GM12878 (cell line): ENCODE measurements at regions not wholly inside any gene's neighbourhood (a gene's known extent, or its start where the extent isn't known, plus 50 kb on each side); places are given as distances from the start of the nearest gene placed in this dataset.

Experiments
- ATAC-seq: fragments of 200-7000 bp; cut with Tn5 transposase; 3 replicates; pipeline ENCODE4 v1.9.1; 2020; ENCODE audit warnings: mild to moderate bottlenecking, moderate library complexity
- BruUV-seq: library from RNA; stranded (reverse); fragments of 400-500 nt; replicated peaks from 2 replicates; lab custom pipeline; 2021; lab: Mats Ljungman, UMichigan
- CTCF ChIA-PET: fragments of 300-600 bp; sonication (Branson Sonifier 250); formaldehyde crosslinking; extraction: SDS; loops from one replicate; lab custom pipeline; 2021; ENCODE audit warnings: inconsistent platforms; lab: Yijun Ruan, JAX
- POLR2A ChIA-PET: fragments of 350-600 bp; formaldehyde crosslinking; extraction: SDS; loops from one replicate; lab custom pipeline; 2021; ENCODE audit warnings: inconsistent platforms; lab: Charles Lee
- RAD21 ChIA-PET: fragments of 300-600 bp; sonication (Branson Sonifier 250); formaldehyde crosslinking; loops from one replicate; lab custom pipeline; 2023; ENCODE audit warnings: antibody characterized with exemption; ENCODE audit not compliant: unreplicated experiment; lab: Charles Lee
- SMC1A ChIA-PET: fragments of 300-600 bp; sonication (Branson Sonifier 250); formaldehyde crosslinking; loops from one replicate; lab custom pipeline; 2023; ENCODE audit not compliant: unreplicated experiment, uncharacterized antibody; lab: Charles Lee
- DNase-seq: peaks from one replicate; pipeline ENCODE4 v3.0.0-alpha.2; 2011; ENCODE audit warnings: low read depth, low spot score
- FAIRE-seq: peaks from 3 replicates; lab custom pipeline; 2011; peaks lifted over from hg19 to GRCh38; lab: Jason Lieb, UNC
- H2AFZ ChIP-seq: 2 replicates; pipeline ENCODE4 v1.6.0; 2011; ENCODE audit warnings: low read depth, low read length, control low read depth; ENCODE audit not compliant: control insufficient read depth
- H3K27ac ChIP-seq: 2 replicates; pipeline ENCODE4 v1.5.1; 2011; ENCODE audit warnings: control low read depth; ENCODE audit not compliant: control insufficient read depth, insufficient read depth
- H3K27me3 ChIP-seq, 2 experiments: replicated peaks in 1 of 2; 2 replicates each; pipeline versions ENCODE4 v1.6.0 to v1.6.1; 2011; ENCODE audit warnings: low read length in 1 of 2; ENCODE audit not compliant: control insufficient read depth in 2 of 2, insufficient read depth in 2 of 2
- H3K36me3 ChIP-seq, 2 experiments: 2 replicates each; pipeline ENCODE4 v1.5.1; 2011; ENCODE audit warnings: low read length in 1 of 2; ENCODE audit not compliant: control insufficient read depth in 2 of 2, insufficient read depth in 2 of 2
- H3K4me1 ChIP-seq: 2 replicates; pipeline ENCODE4 v1.6.1; 2011; ENCODE audit warnings: mild to moderate bottlenecking, low read length, moderate library complexity, mixed read lengths; ENCODE audit not compliant: control insufficient read depth, insufficient read depth
- H3K4me2 ChIP-seq: 2 replicates; pipeline ENCODE4 v1.6.0; 2011; ENCODE audit warnings: control low read depth; ENCODE audit not compliant: control insufficient read depth, insufficient read depth
- H3K4me3 ChIP-seq: fragments of 200-600 bp; sonication (generic); 2 replicates; pipeline ENCODE4 v1.5.1; 2016
- H3K79me2 ChIP-seq: 2 replicates; pipeline ENCODE4 v1.6.0; 2011; ENCODE audit warnings: low read length; ENCODE audit not compliant: control insufficient read depth, insufficient read depth
- H3K9ac ChIP-seq: 2 replicates; pipeline ENCODE4 v1.8.0; 2011; ENCODE audit warnings: low read length, control low read depth, mixed read lengths; ENCODE audit not compliant: control insufficient read depth, insufficient read depth
- H3K9me3 ChIP-seq: replicated peaks from 3 replicates; pipeline ENCODE4 v1.5.1; 2011; ENCODE audit warnings: mild to moderate bottlenecking, low read length; ENCODE audit not compliant: control insufficient read depth, insufficient read depth
- H4K20me1 ChIP-seq: 2 replicates; pipeline ENCODE4 v1.6.0; 2011; ENCODE audit not compliant: control insufficient read depth, insufficient read depth
- BCL3 ChIP-seq: IDR thresholded peaks from 2 replicates; pipeline ENCODE4 v1.6.1; 2011; ENCODE audit warnings: borderline replicate concordance, low read depth, mild to moderate bottlenecking, moderate library complexity, low read length; ENCODE audit not compliant: insufficient read depth, poor library complexity, severe bottlenecking
- CBX5 ChIP-seq: sonication (generic); IDR thresholded peaks from 2 replicates; pipeline ENCODE4 v1.6.1; 2016; ENCODE audit warnings: low read depth, moderate library complexity, mild to moderate bottlenecking, inconsistent platforms
- CEBPB ChIP-seq, 2 experiments: fragments of 150-350 bp in 1 of 2; IDR thresholded peaks; 2 replicates each; pipeline ENCODE4 v1.6.1; 2012 to 2014; ENCODE audit warnings: low read depth in 2 of 2, low read length in 2 of 2, borderline replicate concordance in 1 of 2, inconsistent platforms in 1 of 2
- CHD1 ChIP-seq: IDR thresholded peaks from 2 replicates; pipeline ENCODE4 v1.6.1; 2012; ENCODE audit warnings: low read depth, low read length, improper control_type of control experiment
- E2F4 ChIP-seq: IDR thresholded peaks from 2 replicates; pipeline ENCODE4 v1.6.1; 2012; ENCODE audit warnings: low read depth, low read length, improper control_type of control experiment
- HDAC2 ChIP-seq: fragments of 200-600 bp; sonication (generic); IDR thresholded peaks from 2 replicates; pipeline ENCODE4 v1.6.1; 2017
- IKZF2 ChIP-seq, 2 experiments: fragments of 450-650 bp; IDR thresholded peaks; 2 replicates each; pipeline ENCODE4 v1.6.1; 2017; ENCODE audit warnings: mild to moderate bottlenecking in 2 of 2, moderate library complexity in 2 of 2
- MYC ChIP-seq: IDR thresholded peaks from 2 replicates; pipeline ENCODE4 v1.6.1; 2011; ENCODE audit warnings: mild to moderate bottlenecking, low read length, moderate library complexity, inconsistent platforms; ENCODE audit not compliant: insufficient read depth, insufficient replicate concordance, insufficient read length, severe bottlenecking
- NFIC ChIP-seq: IDR thresholded peaks from 2 replicates; pipeline ENCODE4 v1.6.1; 2012; ENCODE audit warnings: low read depth, mild to moderate bottlenecking, inconsistent platforms, low read length, moderate library complexity
- NFXL1 ChIP-seq: fragments of 450-650 bp; IDR thresholded peaks from 2 replicates; pipeline ENCODE4 v1.6.1; 2017; ENCODE audit warnings: antibody characterized with exemption, mild to moderate bottlenecking, borderline replicate concordance
- PAX8 ChIP-seq: fragments of 450-650 bp; IDR thresholded peaks from 2 replicates; pipeline ENCODE4 v1.6.1; 2017; ENCODE audit warnings: mild to moderate bottlenecking, moderate library complexity
- PKNOX1 ChIP-seq: fragments of 450-650 bp; IDR thresholded peaks from 2 replicates; pipeline ENCODE4 v1.6.1; 2016; ENCODE audit warnings: mild to moderate bottlenecking
- SIN3A ChIP-seq: IDR thresholded peaks from 2 replicates; pipeline ENCODE4 v1.6.1; 2012; ENCODE audit warnings: low read depth, low read length, improper control_type of control experiment
- SIX5 ChIP-seq: IDR thresholded peaks from 2 replicates; pipeline ENCODE4 v1.6.1; 2011; ENCODE audit warnings: mild to moderate bottlenecking, low read depth, low read length, moderate library complexity; ENCODE audit not compliant: severe bottlenecking
- ZNF217 ChIP-seq: fragments of 450-650 bp; IDR thresholded peaks from 2 replicates; pipeline ENCODE4 v1.6.1; 2017; ENCODE audit warnings: antibody characterized with exemption, mild to moderate bottlenecking
- ZNF24 ChIP-seq: fragments of 450-650 bp; IDR thresholded peaks from 2 replicates; pipeline ENCODE4 v1.6.1; 2017; ENCODE audit warnings: antibody characterized with exemption, mild to moderate bottlenecking
- WGBS: methylation state at CpG from one replicate; pipeline ENCODE4 v1.1.6; 2016; ENCODE audit warnings: low lambda C conversion rate; ENCODE audit not compliant: insufficient replicate concordance, insufficient coverage; ENCODE audit errors: missing lambda C conversion rate; 5-methylcytosine and 5-hydroxymethylcytosine counted together
- in situ Hi-C: fragments of 300-500 bp; cut with MboI; formaldehyde crosslinking; loops from 9 replicates; pipeline ENCODE4 v1.14.3; 2018; ENCODE audit warnings: mixed read lengths
- intact Hi-C: fragments of 100-400 bp; cut with micrococcal nuclease; formaldehyde crosslinking; loops from one replicate; pipeline ENCODE4 v1.14.2; 2022; ENCODE audit not compliant: unreplicated experiment

- Histone ChIP-seq H3K27me3 (peaks cover 0 to 3% of the 10 kb centered on the region in 2 experiments; a peak in 2 of 4 replicates), H3K9me3 (no peaks in the 10 kb centered on the region), H3K36me3 (no peaks in the 10 kb centered on the region), H3K79me2 (no peaks in the 10 kb centered on the region), H3K4me3 (no peak overlapping the region), H4K20me1 (no peaks in the 10 kb centered on the region), H3K9ac (no peak overlapping the region), H3K4me2 (no peak overlapping the region), H3K27ac (no peak overlapping the region), H2AFZ (no peak overlapping the region), H3K4me1 (no peaks in the 10 kb centered on the region)
- in situ Hi-C loops: no loop called here
- ATAC-seq: no peak
- intact Hi-C loops: no loop called here
- 41% methylated on average over 6 of the region's 6 CpGs for WGBS
- no TSS peak for BruUV-seq
- ChIA-PET SMC1A (no interaction called here), CTCF (no interaction called here), RAD21 (no interaction called here), POLR2A (no interaction called here)
- FAIRE-seq: no peak
- TF ChIP-seq SIX5 (no peak), NFXL1 (no peak), E2F4 (no peak), CHD1 (no peak), ZNF24 (no peak), ZNF217 (no peak), PAX8 (no peak), NFIC (no peak), HDAC2 (no peak), CEBPB (IDR thresholded peaks at IDR 0.05; ENCODE audit: borderline replicate concordance in 1 of 2, low read depth in 2 of 2, low read length in 2 of 2) (no peak), CBX5 (no peak), BCL3 (no peak), IKZF2 (IDR thresholded peaks at IDR 0.05) (no peak), MYC (no peak), SIN3A (no peak), PKNOX1 (no peak)
- DNase-seq: no peak
Measured at GRCh38 chr22:26957897-26958296, 300.5 kb downstream of the MIAT start.
